ENCODE measurements at regions not wholly inside any gene's neighbourhood (a gene's known extent, or its start where the extent isn't known, plus 50 kb on each side); places are given as distances from the start of the nearest gene placed in this dataset.

DNA sequence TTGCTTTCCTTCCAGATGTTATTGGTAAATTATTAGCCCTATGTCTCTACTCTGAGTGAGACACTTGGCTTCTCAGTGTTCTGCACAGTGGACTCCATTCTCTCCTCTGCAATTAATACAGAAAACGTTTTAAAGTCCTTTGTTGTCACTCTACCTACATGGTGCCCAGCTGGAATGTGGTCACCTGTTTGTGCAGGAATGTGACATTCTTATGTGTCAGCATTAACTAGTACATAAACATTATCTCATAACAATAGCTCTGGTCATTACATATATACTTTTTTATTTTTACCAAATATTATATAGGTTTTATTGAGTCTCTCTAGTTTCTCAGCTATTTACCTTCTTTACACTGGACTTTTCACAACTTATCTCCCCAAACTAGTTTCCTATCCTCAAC is 147.0 kb upstream of the KCNMB2 start:
- DNase-seq (ENCODE audit: extremely low read depth in 1 of 2, low read depth in 1 of 2) = no peak

DNA sequence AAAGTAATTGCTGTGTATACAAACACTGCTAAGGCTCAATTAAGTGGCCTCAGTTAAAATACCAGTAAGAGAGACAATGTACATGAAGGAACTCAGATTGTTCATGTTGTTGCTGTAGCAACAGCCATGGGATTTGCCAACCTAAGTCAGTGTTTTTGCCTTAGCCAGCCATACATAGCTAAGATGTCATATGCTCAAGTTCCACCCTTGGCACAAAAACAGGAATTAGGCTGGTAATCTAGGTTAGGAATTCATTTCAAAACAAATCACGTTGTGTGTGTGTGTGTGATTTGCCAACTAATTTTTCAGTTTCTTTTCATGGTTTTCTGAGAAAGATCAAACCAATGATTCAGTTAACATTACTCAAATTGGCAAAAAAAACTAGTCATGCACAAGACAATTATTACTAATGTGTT is 143.7 kb upstream of the KCNMB2 start:
- no peak for DNase-seq (ENCODE audit: extremely low read depth in 1 of 2, low read depth in 1 of 2)

DNA sequence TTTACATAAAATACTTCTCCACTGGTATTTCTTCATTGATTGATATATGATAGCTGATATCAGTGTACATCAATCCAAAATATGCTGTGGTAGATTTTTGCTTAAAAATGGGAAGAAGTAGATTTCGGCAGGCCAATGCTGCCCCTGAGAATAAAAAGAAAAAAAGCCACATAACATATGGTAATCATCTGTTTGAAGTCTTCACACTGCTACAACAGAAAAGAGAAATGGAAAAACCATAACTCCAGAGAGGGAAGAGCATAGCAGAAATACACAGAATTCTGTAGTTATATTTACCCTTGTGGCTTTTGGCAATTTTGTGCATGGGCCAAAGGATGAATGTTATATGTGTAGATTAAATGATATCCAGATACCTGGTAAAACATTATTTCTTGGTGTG is 143.1 kb upstream of the KCNMB2 start:
- no peak for DNase-seq (ENCODE audit: extremely low read depth in 1 of 2, low read depth in 1 of 2)

DNA sequence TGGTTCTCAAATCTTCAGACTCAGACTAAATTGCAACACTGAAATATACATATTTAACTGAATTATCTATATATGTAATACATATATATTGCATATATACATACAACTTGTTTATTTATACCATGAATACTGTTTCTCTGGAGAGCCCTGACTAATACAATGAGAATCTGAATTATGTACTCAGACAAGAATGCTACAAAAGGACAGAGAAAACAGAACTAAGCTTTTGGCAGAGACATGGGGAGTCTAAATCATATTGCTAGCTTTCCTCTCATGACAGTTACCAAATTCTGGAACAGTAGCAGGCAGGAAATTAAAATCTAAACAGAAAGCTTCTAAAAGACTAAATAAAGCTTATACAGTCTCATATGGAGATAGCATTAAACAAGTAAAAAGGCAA is 142.4 kb upstream of the KCNMB2 start:
- DNase-seq (ENCODE audit: extremely low read depth in 1 of 2, low read depth in 1 of 2) = no peak

DNA sequence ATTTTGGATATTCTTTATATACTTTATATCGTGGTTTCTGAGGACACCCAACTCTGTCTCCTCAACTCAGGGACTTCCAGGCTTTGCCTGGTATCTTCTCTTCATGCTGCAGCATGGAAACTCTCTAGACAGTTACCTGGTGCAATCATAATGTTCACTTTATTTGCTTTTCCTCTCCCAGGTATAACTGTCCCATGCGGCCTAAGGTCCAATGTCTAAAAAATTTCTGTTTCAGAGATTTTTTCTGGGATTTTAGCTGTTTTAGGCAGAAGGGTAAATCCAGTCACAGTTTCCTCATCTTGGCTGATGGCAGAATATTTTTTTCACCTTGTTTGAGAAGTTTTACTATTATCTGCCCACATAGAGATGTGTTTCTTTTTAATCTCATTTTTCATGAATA is 139.9 kb upstream of the KCNMB2 start:
- DNase-seq (ENCODE audit: extremely low read depth in 1 of 2, low read depth in 1 of 2) = no peak

DNA sequence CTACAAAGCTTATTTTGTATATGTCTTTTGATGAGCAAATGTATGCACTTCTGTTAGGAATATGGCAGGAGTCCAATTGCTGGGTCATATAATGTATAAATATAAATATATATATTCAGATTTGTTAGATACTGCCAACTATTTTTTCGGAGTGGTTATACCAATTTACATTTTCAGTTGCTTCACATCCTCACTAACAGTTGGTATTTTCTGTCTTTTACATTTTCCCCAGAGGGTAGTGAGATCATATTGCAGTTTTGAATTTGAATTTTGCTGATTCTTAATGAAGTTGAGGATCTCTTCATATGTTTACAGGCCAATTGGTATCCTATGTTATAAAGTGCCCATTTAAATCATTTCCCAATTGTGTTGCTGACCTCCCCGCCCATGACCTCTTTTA is 139.0 kb upstream of the KCNMB2 start:
- DNase-seq (ENCODE audit: extremely low read depth in 1 of 2, low read depth in 1 of 2) = no peak

DNA sequence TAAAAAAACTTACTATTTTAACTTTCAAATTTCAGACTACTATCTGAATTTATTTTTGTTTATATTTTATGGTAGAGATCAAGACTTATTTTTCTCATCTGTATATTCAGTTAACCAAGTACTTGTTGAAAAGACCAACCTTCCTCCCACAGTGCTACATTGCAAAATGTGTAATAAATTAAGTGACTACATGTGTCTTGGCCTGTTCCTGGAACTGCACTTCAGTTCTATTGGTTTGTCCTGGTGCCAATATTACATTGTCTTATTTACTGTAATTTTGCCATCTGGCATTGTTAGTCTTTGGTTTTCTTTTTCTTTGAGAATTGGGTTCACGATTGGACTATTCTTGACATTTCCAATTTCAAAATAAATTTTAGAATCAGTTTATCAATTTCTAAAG is 138.4 kb upstream of the KCNMB2 start:
- no peak for DNase-seq (ENCODE audit: extremely low read depth in 1 of 2, low read depth in 1 of 2)

DNA sequence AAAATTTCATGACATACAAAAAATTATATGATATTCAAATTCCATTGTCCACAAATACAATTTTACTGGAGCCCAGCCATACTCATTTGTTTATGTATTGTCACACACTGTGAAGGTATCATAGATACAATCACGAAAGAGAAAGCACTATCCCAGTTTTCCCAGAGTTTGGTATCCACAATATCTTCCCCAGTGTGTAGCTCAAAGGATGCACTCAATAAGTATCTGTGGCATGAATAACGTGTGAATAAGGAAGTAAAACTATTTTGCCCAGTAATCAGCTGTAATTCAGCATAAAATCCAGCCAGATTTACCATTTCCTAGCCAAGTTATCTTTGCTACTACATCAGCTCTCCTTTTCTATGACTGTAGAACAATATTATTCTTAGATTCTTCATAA is 131.3 kb upstream of the KCNMB2 start:
- no peak for DNase-seq (ENCODE audit: extremely low read depth in 1 of 2, low read depth in 1 of 2)

DNA sequence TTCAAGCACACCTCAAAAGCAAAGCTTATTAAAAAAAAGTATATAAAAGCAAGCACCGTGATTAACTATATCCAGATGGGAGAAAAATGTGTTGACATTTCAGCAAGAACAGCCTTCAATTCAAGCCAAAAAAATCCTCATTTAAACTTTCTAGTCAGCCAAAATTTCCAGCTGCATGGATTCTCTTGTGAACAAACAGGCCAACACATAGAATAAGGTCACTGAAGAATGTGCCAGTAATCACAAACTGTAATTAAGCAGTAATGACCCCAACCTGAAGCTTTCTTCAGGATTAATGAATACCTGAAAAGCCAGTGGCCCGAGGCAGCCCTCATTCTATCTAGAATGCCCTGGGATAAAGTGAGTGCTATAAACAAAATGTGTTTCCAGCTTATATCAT is 130.7 kb upstream of the KCNMB2 start:
- no peak for DNase-seq (ENCODE audit: extremely low read depth in 1 of 2, low read depth in 1 of 2)

DNA sequence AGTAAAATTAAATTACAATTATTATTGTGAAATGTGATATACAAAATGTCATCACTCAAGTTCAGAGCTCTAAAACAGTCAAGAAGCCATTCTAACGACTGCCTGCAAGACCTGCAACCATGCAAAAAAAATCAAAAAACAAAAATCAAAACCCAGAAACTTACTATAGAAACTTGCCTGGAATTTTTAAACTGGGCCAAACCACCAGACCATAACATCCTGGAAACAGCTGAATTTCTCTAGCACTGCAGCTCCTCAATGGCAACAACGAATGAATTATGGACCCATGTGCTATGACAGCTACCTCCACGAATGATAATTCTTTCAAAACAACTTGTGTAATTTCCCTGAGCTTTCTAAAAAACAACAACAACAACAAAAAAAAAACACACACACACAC is 130.0 kb upstream of the KCNMB2 start:
- DNase-seq (ENCODE audit: extremely low read depth in 1 of 2, low read depth in 1 of 2) = no peak

DNA sequence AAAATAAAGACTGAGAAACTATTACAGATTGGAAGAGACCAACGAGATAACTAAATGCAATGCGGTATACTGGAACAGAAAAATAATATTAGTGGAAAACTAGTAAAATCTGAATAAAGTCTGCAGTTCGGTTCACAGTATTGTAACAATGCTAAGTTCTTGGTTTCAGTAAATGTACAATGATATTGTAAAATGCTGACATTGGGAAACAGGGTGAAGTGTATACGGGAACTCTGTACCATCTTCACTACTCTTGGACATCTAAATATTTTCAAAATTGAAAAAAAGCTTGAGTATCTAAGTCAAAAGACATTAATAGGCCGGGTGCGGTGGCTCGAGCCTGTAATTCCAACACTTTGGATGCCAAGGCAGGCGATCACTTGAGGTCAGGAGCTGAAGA is 120.9 kb upstream of the KCNMB2 start:
- no peak for DNase-seq (ENCODE audit: extremely low read depth in 1 of 2, low read depth in 1 of 2)

DNA sequence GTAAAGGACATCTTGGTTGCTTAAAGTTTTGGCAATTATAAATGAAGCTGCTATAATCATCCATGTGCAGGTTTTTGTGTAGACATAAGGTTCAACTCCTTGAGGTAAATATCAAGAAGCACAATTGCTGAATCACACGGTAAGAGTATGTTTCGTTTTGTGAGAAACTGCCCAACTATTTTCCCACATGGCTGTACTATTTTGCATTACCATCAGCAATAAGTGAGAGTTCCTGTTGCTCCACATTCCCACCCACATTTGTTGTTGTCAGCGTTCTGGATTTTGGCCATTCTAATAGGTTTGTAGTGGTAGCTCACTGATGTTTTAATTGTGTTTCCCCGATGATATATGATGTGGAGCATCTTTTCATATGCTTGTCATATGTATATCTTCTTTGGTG is 118.5 kb upstream of the KCNMB2 start:
- no peak for DNase-seq (ENCODE audit: extremely low read depth in 1 of 2, low read depth in 1 of 2)

DNA sequence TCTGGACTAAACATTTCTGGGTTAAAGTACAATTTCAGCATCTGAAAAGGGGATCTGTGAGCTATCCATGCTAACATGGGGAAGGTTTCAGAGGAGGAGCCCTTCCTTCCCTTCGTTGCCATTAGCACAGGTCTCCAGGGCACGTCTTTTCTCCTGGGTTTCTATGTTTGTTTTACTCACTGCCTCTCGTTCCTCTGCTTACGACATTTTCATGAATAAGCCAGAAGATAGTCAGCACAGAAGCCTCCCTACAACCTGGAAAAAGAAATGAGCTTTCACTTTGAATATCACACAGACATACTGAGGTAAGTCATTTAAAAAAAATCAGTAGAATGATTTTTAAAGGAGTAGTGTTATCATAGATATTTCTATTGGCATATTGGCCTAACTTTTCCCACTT is 117.2 kb upstream of the KCNMB2 start:
- no peak for DNase-seq (ENCODE audit: extremely low read depth in 1 of 2, low read depth in 1 of 2)

DNA sequence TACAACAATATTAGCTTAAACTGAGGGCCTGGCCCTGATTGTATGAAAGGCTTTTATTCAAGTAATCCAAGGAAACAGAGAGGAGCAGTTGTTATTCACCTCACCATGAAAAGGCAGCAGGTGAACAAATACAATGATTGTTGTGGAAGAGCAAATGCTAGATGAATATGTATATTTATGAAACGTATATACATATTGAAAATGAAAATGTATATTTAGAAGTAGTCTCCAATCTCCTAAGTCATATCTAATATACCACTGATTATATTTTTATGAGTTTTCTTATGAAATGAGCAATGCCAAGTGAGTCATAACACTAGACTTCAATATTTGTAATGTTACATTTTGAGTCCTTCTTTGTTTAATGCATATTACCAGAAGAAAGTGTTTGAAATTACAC is 116.2 kb upstream of the KCNMB2 start:
- no peak for DNase-seq (ENCODE audit: extremely low read depth in 1 of 2, low read depth in 1 of 2)

DNA sequence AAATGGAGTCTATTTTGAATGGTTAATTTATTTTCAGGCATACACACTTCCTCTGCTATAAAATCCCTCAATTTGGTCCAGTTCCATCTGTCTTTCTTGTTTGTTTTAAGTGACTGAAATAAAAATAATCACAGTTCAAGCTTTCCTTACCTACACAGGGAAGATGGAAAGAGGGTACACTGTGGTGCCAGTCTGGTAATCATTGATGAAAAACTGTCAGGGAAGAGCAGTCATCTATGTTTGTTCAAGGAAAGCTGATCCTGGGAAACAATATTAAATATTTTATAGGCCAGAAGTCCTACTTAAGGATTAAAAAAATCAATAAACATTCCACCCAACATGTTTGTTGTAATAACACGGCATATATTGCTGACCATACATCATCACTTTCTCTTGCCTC is 115.2 kb upstream of the KCNMB2 start:
- no peak for DNase-seq (ENCODE audit: extremely low read depth in 1 of 2, low read depth in 1 of 2)

DNA sequence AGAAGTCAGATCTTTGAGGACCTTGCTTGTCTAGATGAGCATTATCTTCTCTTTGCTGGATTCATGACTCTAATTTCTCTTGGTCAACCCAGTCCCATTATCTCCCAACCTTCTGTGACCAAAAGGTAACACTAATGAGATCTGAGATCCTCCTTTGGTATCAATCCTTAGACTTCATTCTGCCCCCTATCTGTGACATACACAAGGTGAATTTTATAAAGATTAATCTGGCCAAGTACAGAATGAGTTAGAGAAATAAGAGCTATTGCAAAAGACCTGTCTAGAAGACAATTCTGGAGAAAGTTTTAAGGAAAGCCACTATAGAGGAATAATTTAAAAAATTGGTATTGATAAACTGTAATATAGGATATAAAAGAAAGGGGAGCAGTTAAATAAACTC is 113.8 kb upstream of the KCNMB2 start:
- DNase-seq (ENCODE audit: extremely low read depth in 1 of 2, low read depth in 1 of 2) = no peak

DNA sequence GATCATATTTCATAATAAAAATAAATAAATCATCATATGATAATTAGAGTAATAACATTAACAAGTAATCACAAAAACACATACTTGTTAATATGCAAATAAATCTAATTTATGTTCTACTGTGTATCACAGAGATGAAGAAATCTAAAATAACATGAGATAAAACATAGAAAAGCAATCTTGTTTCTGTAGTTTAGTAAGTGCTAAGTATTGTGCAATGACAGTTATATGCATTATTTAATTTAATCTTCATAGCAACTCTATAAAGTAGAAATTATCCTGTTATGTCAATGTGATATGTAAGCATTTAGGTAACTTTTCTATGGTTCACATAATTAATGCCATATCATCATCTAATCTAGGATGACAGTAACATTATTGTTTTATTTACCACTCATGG is 108.2 kb upstream of the KCNMB2 start:
- no peak for DNase-seq (ENCODE audit: extremely low read depth in 1 of 2, low read depth in 1 of 2)

DNA sequence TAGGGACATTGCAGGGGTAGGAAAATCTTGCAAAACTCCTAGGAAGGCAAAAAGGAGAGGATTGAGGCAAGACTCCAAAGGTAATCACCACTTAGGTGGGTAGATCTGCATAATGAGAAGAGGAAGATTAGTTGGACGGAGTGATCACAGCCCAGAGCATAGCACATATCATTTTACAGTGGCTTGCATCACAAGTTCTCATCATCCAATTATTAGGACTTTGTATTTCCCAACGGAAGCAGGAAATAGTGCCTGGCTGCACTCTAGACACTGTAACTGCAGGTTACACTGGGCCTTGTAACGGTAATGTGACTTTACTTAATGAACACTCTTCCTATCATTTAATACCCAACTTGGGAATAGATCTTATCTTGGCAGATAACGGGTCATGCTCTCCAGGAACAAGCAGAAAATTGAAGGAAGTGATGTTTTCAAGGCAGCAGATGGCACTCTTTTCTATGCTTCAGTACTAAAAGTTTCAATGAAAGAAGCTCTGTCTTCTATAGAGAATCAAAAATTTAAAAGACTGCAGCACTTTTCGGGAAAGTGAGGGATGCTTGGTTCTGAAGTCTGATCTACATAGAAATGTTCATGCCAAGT is 101.9 kb upstream of the KCNMB2 start:
- no peak for DNase-seq (ENCODE audit: extremely low read depth in 1 of 2, low read depth in 1 of 2)

DNA sequence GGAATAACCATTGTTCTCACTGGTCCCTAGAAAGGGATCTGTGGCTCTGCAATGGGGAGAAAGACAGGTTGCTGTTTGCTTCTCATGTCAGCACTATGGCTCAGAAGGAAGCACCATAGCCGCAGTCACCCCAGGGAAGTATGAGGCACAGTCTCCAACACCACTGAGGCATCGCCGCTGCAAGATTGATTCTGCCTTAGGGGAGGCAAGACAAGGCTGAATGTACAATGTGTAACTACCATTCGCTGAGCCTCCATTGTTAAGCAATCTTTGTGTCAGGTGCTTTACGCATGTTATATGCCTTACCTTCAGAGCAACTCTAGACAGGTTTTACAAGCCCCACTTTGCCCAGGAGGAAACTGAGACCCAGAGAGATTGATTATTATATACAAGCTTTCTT is 100.7 kb upstream of the KCNMB2 start:
- DNase-seq (ENCODE audit: extremely low read depth in 1 of 2, low read depth in 1 of 2) = no peak

DNA sequence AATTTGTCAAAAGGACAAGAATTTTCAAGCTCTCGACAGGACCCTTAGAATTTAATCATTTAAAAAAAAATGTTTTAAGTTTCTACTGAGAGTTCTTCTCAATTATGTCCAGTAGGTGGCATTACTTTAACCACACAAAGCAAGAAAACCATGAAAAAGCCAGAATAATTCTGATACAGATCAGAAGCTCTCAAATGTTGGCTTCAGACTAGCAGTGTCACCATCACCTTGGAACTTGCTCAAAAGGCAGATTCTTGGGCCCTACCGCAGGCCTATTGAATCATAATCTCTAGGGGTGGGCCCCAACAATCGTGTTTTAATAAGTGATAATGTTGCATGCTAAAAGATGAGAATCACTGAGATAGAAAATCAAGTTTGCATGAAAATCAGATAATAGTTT is 99.5 kb upstream of the KCNMB2 start:
- DNase-seq (ENCODE audit: extremely low read depth in 1 of 2, low read depth in 1 of 2) = no peak

DNA sequence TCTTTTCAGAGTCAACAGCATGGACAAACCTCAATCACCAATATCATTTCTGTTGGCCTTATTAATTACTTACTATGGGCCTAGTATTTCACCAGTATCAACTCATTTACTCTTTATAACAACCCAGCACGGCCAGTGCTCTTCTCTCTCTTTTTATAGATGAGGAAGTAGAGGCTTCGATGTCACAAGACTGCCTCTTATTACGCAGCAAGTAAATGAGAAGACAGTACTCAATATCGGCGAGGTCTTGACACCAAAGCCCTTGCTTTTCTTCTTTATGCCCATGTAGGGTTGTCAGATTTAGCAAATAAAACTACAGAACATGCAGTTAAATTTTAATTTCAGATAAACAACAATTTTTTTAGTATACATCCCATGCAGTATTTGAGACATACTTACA is 99.0 kb upstream of the KCNMB2 start:
- no peak for DNase-seq (ENCODE audit: extremely low read depth in 1 of 2, low read depth in 1 of 2)

DNA sequence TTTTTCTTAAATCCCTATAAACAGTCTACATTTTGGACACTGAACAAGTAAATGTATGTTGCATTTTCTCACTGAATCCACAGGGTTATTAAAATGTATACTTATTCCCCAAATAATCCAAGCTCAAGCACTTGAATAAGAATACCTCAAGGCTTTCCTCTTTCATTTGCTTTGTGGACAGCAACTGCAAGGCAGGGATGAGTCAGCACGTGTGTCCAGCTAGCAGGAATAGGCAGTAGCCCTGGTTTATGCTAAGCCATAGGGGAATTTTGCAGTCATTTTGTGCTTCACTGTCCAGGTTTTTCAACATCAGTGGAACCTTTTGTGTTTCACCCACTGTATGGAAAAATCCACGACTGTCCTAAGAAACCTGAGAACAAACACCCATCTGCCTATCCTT is 96.7 kb upstream of the KCNMB2 start:
- no peak for DNase-seq (ENCODE audit: extremely low read depth in 1 of 2, low read depth in 1 of 2)

DNA sequence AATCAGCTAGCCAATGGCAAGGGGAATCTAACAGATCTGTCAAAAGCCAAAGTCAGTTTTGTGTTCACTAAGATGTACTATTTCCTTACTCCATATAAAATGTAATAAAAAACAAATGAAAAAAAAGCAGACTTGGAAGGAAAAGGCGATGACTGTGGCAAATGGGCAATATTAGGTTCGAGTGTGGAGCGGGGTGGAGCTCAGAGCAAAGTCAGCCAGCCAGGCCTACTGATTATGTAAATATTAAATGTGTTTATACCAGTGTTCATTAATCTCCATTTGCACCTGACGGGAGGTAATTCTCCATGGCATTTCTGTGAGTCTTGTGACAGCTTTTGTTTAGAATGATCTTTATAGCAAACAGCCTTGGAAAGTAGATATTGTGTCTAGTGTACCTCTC is 96.2 kb upstream of the KCNMB2 start:
- no peak for DNase-seq (ENCODE audit: extremely low read depth in 1 of 2, low read depth in 1 of 2)

DNA sequence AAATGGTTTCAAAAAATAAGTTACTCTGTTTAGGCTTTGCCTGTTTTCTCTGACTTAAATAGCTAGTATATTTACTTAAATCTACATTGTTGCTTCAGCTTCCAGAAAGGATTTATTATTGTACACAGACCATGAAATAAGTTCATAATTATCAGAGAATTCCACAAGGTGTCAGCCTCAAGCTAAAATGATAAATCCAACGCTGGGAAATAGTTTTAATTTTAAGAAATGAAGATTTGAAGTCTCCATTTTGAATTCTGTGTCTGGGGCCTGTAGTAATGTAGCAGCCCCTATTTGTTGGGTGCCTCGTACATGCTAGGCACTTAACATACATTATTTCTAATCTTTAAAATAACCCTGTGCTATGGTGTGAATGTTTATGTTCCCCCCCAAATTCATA is 92.6 kb upstream of the KCNMB2 start:
- DNase-seq (ENCODE audit: extremely low read depth in 1 of 2, low read depth in 1 of 2) = no peak
